Body of pancreas (tissue), 4 donors: ENCODE measurements at regions not wholly inside any gene's neighbourhood (a gene's known extent, or its start where the extent isn't known, plus 50 kb on each side); places are given as distances from the start of the nearest gene placed in this dataset.
"Not testable (repeated sequence)": the region's sequence is repeated elsewhere in the genome, so short reads cannot be mapped to it uniquely, and the experiment has no call there.

Experiments used
- POLR2A ChIP-seq, 3 donors: fragments of 450-650 bp; IDR thresholded peaks; one replicate each; pipeline ENCODE4 v1.6.1; 2016; ENCODE audit warnings: antibody characterized with exemption in 3 of 3, mild to moderate bottlenecking in 2 of 3
- TF ChIP-seq, protein P1 (sequence below), 7 experiments: fragments of 450-650 bp in 4 of 7; fragments of 200-600 bp in 3 of 7; sonication (generic) in 3 of 7; IDR thresholded peaks; one replicate each; pipeline ENCODE4 v1.5.1; 2016 to 2019; ENCODE audit warnings: antibody characterized with exemption in 7 of 7

DNA sequence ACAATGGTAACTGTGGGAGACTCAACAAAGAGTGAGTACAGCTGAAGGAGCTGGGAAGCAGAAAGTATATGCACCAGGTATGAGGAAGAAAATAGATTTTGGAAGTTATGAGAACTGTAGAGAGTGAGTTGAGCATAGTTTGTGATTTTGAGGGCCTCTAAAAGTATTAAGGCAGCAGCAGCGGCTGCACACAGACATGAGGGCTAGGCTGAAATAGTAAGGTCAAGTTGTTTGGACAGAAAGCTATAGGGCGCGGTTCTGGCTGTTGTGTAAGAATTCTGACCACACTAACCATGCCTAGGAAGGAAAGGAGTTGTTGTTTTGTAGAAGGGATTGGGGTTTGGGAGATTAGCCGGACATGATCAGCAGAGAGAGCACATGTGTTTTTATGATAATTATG, 154.1 kb upstream of the SNX2 start:
- TF ChIP-seq, protein P1, sequence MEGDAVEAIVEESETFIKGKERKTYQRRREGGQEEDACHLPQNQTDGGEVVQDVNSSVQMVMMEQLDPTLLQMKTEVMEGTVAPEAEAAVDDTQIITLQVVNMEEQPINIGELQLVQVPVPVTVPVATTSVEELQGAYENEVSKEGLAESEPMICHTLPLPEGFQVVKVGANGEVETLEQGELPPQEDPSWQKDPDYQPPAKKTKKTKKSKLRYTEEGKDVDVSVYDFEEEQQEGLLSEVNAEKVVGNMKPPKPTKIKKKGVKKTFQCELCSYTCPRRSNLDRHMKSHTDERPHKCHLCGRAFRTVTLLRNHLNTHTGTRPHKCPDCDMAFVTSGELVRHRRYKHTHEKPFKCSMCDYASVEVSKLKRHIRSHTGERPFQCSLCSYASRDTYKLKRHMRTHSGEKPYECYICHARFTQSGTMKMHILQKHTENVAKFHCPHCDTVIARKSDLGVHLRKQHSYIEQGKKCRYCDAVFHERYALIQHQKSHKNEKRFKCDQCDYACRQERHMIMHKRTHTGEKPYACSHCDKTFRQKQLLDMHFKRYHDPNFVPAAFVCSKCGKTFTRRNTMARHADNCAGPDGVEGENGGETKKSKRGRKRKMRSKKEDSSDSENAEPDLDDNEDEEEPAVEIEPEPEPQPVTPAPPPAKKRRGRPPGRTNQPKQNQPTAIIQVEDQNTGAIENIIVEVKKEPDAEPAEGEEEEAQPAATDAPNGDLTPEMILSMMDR (IDR thresholded peaks at IDR 0.05) = not testable (repeated sequence)
- not testable (repeated sequence) for TF ChIP-seq POLR2A (IDR thresholded peaks at IDR 0.05)
